Upper lobe of left lung (tissue), 4 donors: ENCODE measurements at regions not wholly inside any gene's neighbourhood (a gene's known extent, or its start where the extent isn't known, plus 50 kb on each side); places are given as distances from the start of the nearest gene placed in this dataset.

Source experiments
- POLR2A ChIP-seq, 4 donors: fragments of 450-650 bp; IDR thresholded peaks; one replicate each; pipeline ENCODE4 v1.5.1; 2016 to 2017; ENCODE audit warnings: antibody characterized with exemption in 4 of 4, mild to moderate bottlenecking in 2 of 4
- TF ChIP-seq, protein P1 (sequence below), 6 experiments: fragments of 450-650 bp in 4 of 6; fragments of 200-600 bp in 2 of 6; sonication (generic) in 2 of 6; IDR thresholded peaks; one replicate each; pipeline ENCODE4 v1.5.1; 2016 to 2019; ENCODE audit warnings: antibody characterized with exemption in 6 of 6

DNA sequence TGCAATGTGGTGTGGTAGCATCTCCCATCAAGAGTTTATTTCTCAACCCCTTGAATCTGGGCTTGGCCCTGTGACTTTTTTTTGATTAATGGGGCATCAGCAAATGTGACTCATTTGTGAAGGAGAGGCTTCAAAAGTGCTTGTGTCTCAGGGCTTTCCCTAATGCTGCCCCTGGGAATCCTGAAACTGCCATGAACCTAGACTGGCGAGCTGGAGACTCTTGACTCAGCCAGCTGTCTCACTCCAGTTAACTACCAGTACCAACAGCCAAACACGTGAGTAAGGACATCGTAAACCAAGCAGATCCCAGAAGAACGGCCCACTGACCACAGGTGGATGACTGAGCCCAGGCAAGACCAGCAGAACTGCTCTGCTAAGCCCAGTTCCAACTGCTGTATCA is 72.8 kb upstream of the ADTRP start:
- no peak for TF ChIP-seq POLR2A (IDR thresholded peaks at IDR 0.05)
- TF ChIP-seq, protein P1, sequence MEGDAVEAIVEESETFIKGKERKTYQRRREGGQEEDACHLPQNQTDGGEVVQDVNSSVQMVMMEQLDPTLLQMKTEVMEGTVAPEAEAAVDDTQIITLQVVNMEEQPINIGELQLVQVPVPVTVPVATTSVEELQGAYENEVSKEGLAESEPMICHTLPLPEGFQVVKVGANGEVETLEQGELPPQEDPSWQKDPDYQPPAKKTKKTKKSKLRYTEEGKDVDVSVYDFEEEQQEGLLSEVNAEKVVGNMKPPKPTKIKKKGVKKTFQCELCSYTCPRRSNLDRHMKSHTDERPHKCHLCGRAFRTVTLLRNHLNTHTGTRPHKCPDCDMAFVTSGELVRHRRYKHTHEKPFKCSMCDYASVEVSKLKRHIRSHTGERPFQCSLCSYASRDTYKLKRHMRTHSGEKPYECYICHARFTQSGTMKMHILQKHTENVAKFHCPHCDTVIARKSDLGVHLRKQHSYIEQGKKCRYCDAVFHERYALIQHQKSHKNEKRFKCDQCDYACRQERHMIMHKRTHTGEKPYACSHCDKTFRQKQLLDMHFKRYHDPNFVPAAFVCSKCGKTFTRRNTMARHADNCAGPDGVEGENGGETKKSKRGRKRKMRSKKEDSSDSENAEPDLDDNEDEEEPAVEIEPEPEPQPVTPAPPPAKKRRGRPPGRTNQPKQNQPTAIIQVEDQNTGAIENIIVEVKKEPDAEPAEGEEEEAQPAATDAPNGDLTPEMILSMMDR (IDR thresholded peaks at IDR 0.05), result no peak
